ENCODE measurements at regions not wholly inside any gene's neighbourhood (a gene's known extent, or its start where the extent isn't known, plus 50 kb on each side); places are given as distances from the start of the nearest gene placed in this dataset.
A peak's percentile ranks its signal among the peaks of the same experiment; 100 is the strongest.

- DNase-seq (ENCODE audit: low read depth, low spot score) = no peak
- peaks cover 11% of the 10 kb centered on the region for H3K4me1 ChIP-seq (ENCODE audit: insufficient read depth, insufficient read length)
- TF ChIP-seq ZNF274 (IDR thresholded peaks at IDR 0.05; ENCODE audit: low read depth, low read length) (no peak), YY1 (IDR thresholded peaks at IDR 0.05; ENCODE audit: insufficient read depth, insufficient read length) (no peak), SUZ12 (IDR thresholded peaks at IDR 0.05; ENCODE audit: extremely low read depth, insufficient read depth, insufficient read length) (no peak)
These were observed 102.2 kb upstream of the NKX1-1 start for GRCh38 chr4:1508161-1509160.

GRCh38 chr4:1506956-1507721 is 100.9 kb upstream of the NKX1-1 start:
- Histone ChIP-seq H3K36me3 (ENCODE audit: insufficient read depth, insufficient read length, low read length) (no peaks in the 10 kb centered on the region), H3K9me3 (ENCODE audit: insufficient read depth, low read length) (no peaks in the 10 kb centered on the region; the same call in 1 of the 2 replicates), H3K9ac (ENCODE audit: insufficient read length, low read depth) (no peak overlapping the region), H3K4me3 (ENCODE audit: insufficient read length, low read depth) (no peak overlapping the region), H3K27me3 (ENCODE audit: insufficient read depth, insufficient read length) (peaks cover 21% of the 10 kb centered on the region), H3K4me1 (ENCODE audit: insufficient read depth, insufficient read length) (peaks cover 11% of the 10 kb centered on the region)
- DNase-seq (ENCODE audit: low read depth, low spot score) = no peak
- TF ChIP-seq YY1 (IDR thresholded peaks at IDR 0.05; ENCODE audit: insufficient read depth, insufficient read length) (no peak), SUZ12 (IDR thresholded peaks at IDR 0.05; ENCODE audit: extremely low read depth, insufficient read depth, insufficient read length) (no peak), ZNF274 (IDR thresholded peaks at IDR 0.05; ENCODE audit: low read depth, low read length) (no peak)

More at GRCh38 chr4:1508161-1509160, 102.2 kb upstream of the NKX1-1 start:
- H3K36me3 ChIP-seq (ENCODE audit: insufficient read depth, insufficient read length, low read length) = no peaks in the 10 kb centered on the region
- H3K9ac ChIP-seq (ENCODE audit: insufficient read length, low read depth) = no peak overlapping the region
- H3K4me3 ChIP-seq (ENCODE audit: insufficient read length, low read depth) = no peak overlapping the region
- H3K27me3 ChIP-seq (ENCODE audit: insufficient read depth, insufficient read length) = peaks cover 21% of the 10 kb centered on the region
- no peaks in the 10 kb centered on the region; the same call in 1 of the 2 replicates for H3K9me3 ChIP-seq (ENCODE audit: insufficient read depth, low read length)

GRCh38 chr4:1505511-1506460 is 99.5 kb upstream of the NKX1-1 start:
- TF ChIP-seq YY1 (IDR thresholded peaks at IDR 0.05; ENCODE audit: insufficient read depth, insufficient read length) (no peak), SUZ12 (IDR thresholded peaks at IDR 0.05; ENCODE audit: extremely low read depth, insufficient read depth, insufficient read length) (no peak), ZNF274 (IDR thresholded peaks at IDR 0.05; ENCODE audit: low read depth, low read length) (no peak)
- peaks cover 11% of the 10 kb centered on the region for H3K4me1 ChIP-seq (ENCODE audit: insufficient read depth, insufficient read length)
- H3K27me3 ChIP-seq (ENCODE audit: insufficient read depth, insufficient read length) = peaks cover 13% of the 10 kb centered on the region
- no peaks in the 10 kb centered on the region for H3K36me3 ChIP-seq (ENCODE audit: insufficient read depth, insufficient read length, low read length)
- no peak overlapping the region for H3K4me3 ChIP-seq (ENCODE audit: insufficient read length, low read depth)
- H3K9ac ChIP-seq (ENCODE audit: insufficient read length, low read depth) = peak overlapping the region; percentile 21
- H3K9me3 ChIP-seq (ENCODE audit: insufficient read depth, low read length) = no peaks in the 10 kb centered on the region; the same call in 1 of the 2 replicates
- DNase-seq (ENCODE audit: low read depth, low spot score) = no peak

GRCh38 chr4:1504595-1505500 is 98.6 kb upstream of the NKX1-1 start:
- Histone ChIP-seq H3K4me1 (ENCODE audit: insufficient read depth, insufficient read length) (peaks cover 11% of the 10 kb centered on the region), H3K4me3 (ENCODE audit: insufficient read length, low read depth) (no peak overlapping the region), H3K27me3 (ENCODE audit: insufficient read depth, insufficient read length) (peaks cover 14% of the 10 kb centered on the region), H3K9ac (ENCODE audit: insufficient read length, low read depth) (no peak overlapping the region), H3K36me3 (ENCODE audit: insufficient read depth, insufficient read length, low read length) (no peaks in the 10 kb centered on the region), H3K9me3 (ENCODE audit: insufficient read depth, low read length) (no peaks in the 10 kb centered on the region; the same call in 1 of the 2 replicates)
- TF ChIP-seq ZNF274 (IDR thresholded peaks at IDR 0.05; ENCODE audit: low read depth, low read length) (no peak), YY1 (IDR thresholded peaks at IDR 0.05; ENCODE audit: insufficient read depth, insufficient read length) (no peak), SUZ12 (IDR thresholded peaks at IDR 0.05; ENCODE audit: extremely low read depth, insufficient read depth, insufficient read length) (no peak)
- no peak for DNase-seq (ENCODE audit: low read depth, low spot score)

- Histone ChIP-seq H3K9me3 (ENCODE audit: insufficient read depth, low read length) (no peaks in the 10 kb centered on the region; the same call in 1 of the 2 replicates), H3K27me3 (ENCODE audit: insufficient read depth, insufficient read length) (peaks cover 20% of the 10 kb centered on the region), H3K4me1 (ENCODE audit: insufficient read depth, insufficient read length) (peaks cover 8% of the 10 kb centered on the region), H3K36me3 (ENCODE audit: insufficient read depth, insufficient read length, low read length) (no peaks in the 10 kb centered on the region), H3K4me3 (ENCODE audit: insufficient read length, low read depth) (no peak overlapping the region), H3K9ac (ENCODE audit: insufficient read length, low read depth) (no peak overlapping the region)
- no peak for DNase-seq (ENCODE audit: low read depth, low spot score)
- TF ChIP-seq SUZ12 (IDR thresholded peaks at IDR 0.05; ENCODE audit: extremely low read depth, insufficient read depth, insufficient read length) (no peak), YY1 (IDR thresholded peaks at IDR 0.05; ENCODE audit: insufficient read depth, insufficient read length) (no peak), ZNF274 (IDR thresholded peaks at IDR 0.05; ENCODE audit: low read depth, low read length) (no peak)
These were observed 97.6 kb upstream of the NKX1-1 start for GRCh38 chr4:1503583-1504471.
